Effector memory CD8-positive, alpha-beta T cell (primary cell): ENCODE measurements at regions not wholly inside any gene's neighbourhood (a gene's known extent, or its start where the extent isn't known, plus 50 kb on each side); places are given as distances from the start of the nearest gene placed in this dataset.

Experiments used
- ATAC-seq: fragments of 150-1000 bp; cut with Tn5 transposase; replicated peaks from 2 replicates; pipeline ENCODE4 v1.10.0; 2021; ENCODE audit warnings: mild to moderate bottlenecking, moderate library complexity
- DNase-seq, 3 experiments: peaks; one replicate each; pipeline ENCODE4 v3.0.0; 2021
- H3K27ac Mint-ChIP-seq, 2 donors: one replicate each; pipeline ENCODE4 v1.8.0; 2022; ENCODE audit warnings: mild to moderate bottlenecking in 2 of 2, mixed read lengths in 2 of 2, moderate library complexity in 2 of 2
- H3K27me3 Mint-ChIP-seq, 2 donors: one replicate each; pipeline ENCODE4 v1.8.0; 2022; ENCODE audit warnings: mixed read lengths in 2 of 2
- H3K36me3 Mint-ChIP-seq: one replicate; pipeline ENCODE4 v1.8.0; 2022; ENCODE audit warnings: mild to moderate bottlenecking, moderate library complexity, mixed read lengths; ENCODE audit not compliant: insufficient read depth
- H3K4me1 Mint-ChIP-seq, 2 donors: one replicate each; pipeline ENCODE4 v1.8.0; 2022; ENCODE audit warnings: low read depth in 2 of 2, mixed read lengths in 2 of 2
- H3K4me3 Mint-ChIP-seq, 2 donors: one replicate each; pipeline ENCODE4 v1.8.0; 2022; ENCODE audit warnings: mild to moderate bottlenecking in 2 of 2, mixed read lengths in 2 of 2, moderate library complexity in 2 of 2
- H3K9me3 Mint-ChIP-seq, 2 donors: one replicate each; pipeline ENCODE4 v1.8.0; 2022; ENCODE audit warnings: mixed read lengths in 2 of 2

- Mint-ChIP-seq H3K4me1 (peaks cover 0 to 3% of the 10 kb centered on the region in 2 donors), H3K9me3 (no peaks in the 10 kb centered on the region), H3K36me3 (no peaks in the 10 kb centered on the region), H3K27ac (no peak overlapping the region), H3K27me3 (peaks cover 0 to 8% of the 10 kb centered on the region in 2 donors), H3K4me3 (no peak overlapping the region)
- ATAC-seq (no peak), DNase-seq (no peak)
Measured at GRCh38 chr22:48563118-48563965, 1264.3 kb downstream of the BRD1 start.

GRCh38 chr22:48561676-48562075, 1266.0 kb downstream of the BRD1 start:
- peaks cover 0 to 8% of the 10 kb centered on the region in 2 donors for H3K27me3 Mint-ChIP-seq
- no peaks in the 10 kb centered on the region for H3K9me3 Mint-ChIP-seq
- ATAC-seq (no peak), DNase-seq (no peak)
- H3K4me1 Mint-ChIP-seq, result peaks cover 0 to under 1% of the 10 kb centered on the region in 2 donors
- H3K4me3 Mint-ChIP-seq, result no peak overlapping the region
- no peak overlapping the region for H3K27ac Mint-ChIP-seq
- H3K36me3 Mint-ChIP-seq, result no peaks in the 10 kb centered on the region

- DNase-seq (no peak), ATAC-seq (no peak)
- no peak overlapping the region for H3K4me3 Mint-ChIP-seq
- no peaks in the 10 kb centered on the region for H3K9me3 Mint-ChIP-seq
- H3K4me1 Mint-ChIP-seq, result no peaks in the 10 kb centered on the region
- no peak overlapping the region for H3K27ac Mint-ChIP-seq
- peaks cover 0 to 8% of the 10 kb centered on the region in 2 donors for H3K27me3 Mint-ChIP-seq
- no peaks in the 10 kb centered on the region for H3K36me3 Mint-ChIP-seq
Measured at GRCh38 chr22:48560836-48561235, 1266.8 kb downstream of the BRD1 start.

- Mint-ChIP-seq H3K4me1 (no peaks in the 10 kb centered on the region), H3K4me3 (no peak overlapping the region), H3K27me3 (peaks cover 0 to 8% of the 10 kb centered on the region in 2 donors), H3K27ac (no peak overlapping the region), H3K36me3 (no peaks in the 10 kb centered on the region), H3K9me3 (no peaks in the 10 kb centered on the region)
- no peak for ATAC-seq
- no peak for DNase-seq
Measured at GRCh38 chr22:48560389-48560751, 1267.3 kb downstream of the BRD1 start.

GRCh38 chr22:48559647-48560388, 1267.9 kb downstream of the BRD1 start:
- ATAC-seq (no peak), DNase-seq (no peak)
- no peak overlapping the region for H3K4me3 Mint-ChIP-seq
- H3K27me3 Mint-ChIP-seq, result peaks cover 0 to 8% of the 10 kb centered on the region in 2 donors
- H3K4me1 Mint-ChIP-seq, result no peaks in the 10 kb centered on the region
- H3K36me3 Mint-ChIP-seq, result no peaks in the 10 kb centered on the region
- H3K9me3 Mint-ChIP-seq, result no peaks in the 10 kb centered on the region
- no peak overlapping the region for H3K27ac Mint-ChIP-seq

- Mint-ChIP-seq H3K27me3 (peaks cover 0 to 3% of the 10 kb centered on the region in 2 donors), H3K27ac (no peak overlapping the region), H3K36me3 (no peaks in the 10 kb centered on the region), H3K9me3 (no peaks in the 10 kb centered on the region), H3K4me1 (no peaks in the 10 kb centered on the region), H3K4me3 (no peak overlapping the region)
- DNase-seq (no peak), ATAC-seq (no peak)
Measured at GRCh38 chr22:48558606-48559402, 1268.9 kb downstream of the BRD1 start.

GRCh38 chr22:48558016-48558415, 1269.7 kb downstream of the BRD1 start:
- Mint-ChIP-seq H3K27me3 (peaks cover 0 to 7% of the 10 kb centered on the region in 2 donors), H3K4me3 (no peak overlapping the region), H3K4me1 (no peaks in the 10 kb centered on the region)

GRCh38 chr22:48557473-48557872, 1270.2 kb downstream of the BRD1 start:
- Mint-ChIP-seq H3K4me3 (no peak overlapping the region), H3K27ac (no peak overlapping the region), H3K36me3 (no peaks in the 10 kb centered on the region), H3K4me1 (no peaks in the 10 kb centered on the region), H3K9me3 (no peaks in the 10 kb centered on the region), H3K27me3 (peaks cover 0 to 13% of the 10 kb centered on the region in 2 donors)
- ATAC-seq (no peak), DNase-seq (no peak)

More at GRCh38 chr22:48558016-48558415, 1269.7 kb downstream of the BRD1 start:
- H3K9me3 Mint-ChIP-seq, result no peaks in the 10 kb centered on the region
- H3K27ac Mint-ChIP-seq, result no peak overlapping the region
- DNase-seq, result no peak
- no peak for ATAC-seq
- no peaks in the 10 kb centered on the region for H3K36me3 Mint-ChIP-seq

GRCh38 chr22:48556751-48557150, 1270.9 kb downstream of the BRD1 start:
- ATAC-seq (no peak), DNase-seq (no peak)
- H3K36me3 Mint-ChIP-seq, result no peaks in the 10 kb centered on the region
- H3K27me3 Mint-ChIP-seq, result peaks cover 0 to 14% of the 10 kb centered on the region in 2 donors
- no peaks in the 10 kb centered on the region for H3K4me1 Mint-ChIP-seq
- no peak overlapping the region for H3K4me3 Mint-ChIP-seq
- no peaks in the 10 kb centered on the region for H3K9me3 Mint-ChIP-seq
- H3K27ac Mint-ChIP-seq, result no peak overlapping the region

- Mint-ChIP-seq H3K27me3 (peaks cover 0 to 14% of the 10 kb centered on the region in 2 donors), H3K4me1 (no peaks in the 10 kb centered on the region), H3K27ac (no peak overlapping the region), H3K9me3 (no peaks in the 10 kb centered on the region), H3K36me3 (no peaks in the 10 kb centered on the region), H3K4me3 (no peak overlapping the region)
- ATAC-seq (no peak), DNase-seq (no peak)
Measured at GRCh38 chr22:48556222-48556621, 1271.5 kb downstream of the BRD1 start.

GRCh38 chr22:48555606-48556005, 1272.1 kb downstream of the BRD1 start:
- H3K27ac Mint-ChIP-seq, result no peak overlapping the region
- DNase-seq (no peak), ATAC-seq (no peak)
- no peaks in the 10 kb centered on the region for H3K36me3 Mint-ChIP-seq
- no peaks in the 10 kb centered on the region for H3K4me1 Mint-ChIP-seq
- H3K4me3 Mint-ChIP-seq, result no peak overlapping the region
- peaks cover 0 to 14% of the 10 kb centered on the region in 2 donors for H3K27me3 Mint-ChIP-seq
- H3K9me3 Mint-ChIP-seq, result no peaks in the 10 kb centered on the region

GRCh38 chr22:48554893-48555572, 1272.6 kb downstream of the BRD1 start:
- Mint-ChIP-seq H3K27me3 (peaks cover 2 to 19% of the 10 kb centered on the region in 2 donors), H3K9me3 (no peaks in the 10 kb centered on the region), H3K27ac (no peak overlapping the region), H3K4me1 (no peaks in the 10 kb centered on the region), H3K4me3 (no peak overlapping the region), H3K36me3 (no peaks in the 10 kb centered on the region)
- DNase-seq (no peak), ATAC-seq (no peak)
